HFFc6 (cell line): ENCODE measurements at regions not wholly inside any gene's neighbourhood (a gene's known extent, or its start where the extent isn't known, plus 50 kb on each side); places are given as distances from the start of the nearest gene placed in this dataset.
A peak's percentile ranks its signal among the peaks of the same experiment; 100 is the strongest.

Source experiments
- DNase-seq: peaks from one replicate; pipeline ENCODE4 v3.0.0-alpha.2; 2018
- H3K27ac Mint-ChIP-seq: 2 replicates; pipeline ENCODE4 v1.8.0; 2020; ENCODE audit warnings: mild to moderate bottlenecking, mixed read lengths
- H3K27me3 Mint-ChIP-seq: 2 replicates; pipeline ENCODE4 v1.8.0; 2021; ENCODE audit warnings: mild to moderate bottlenecking, moderate library complexity, mixed read lengths; ENCODE audit not compliant: insufficient read depth
- H3K36me3 Mint-ChIP-seq: 2 replicates; pipeline ENCODE4 v1.8.0; 2021; ENCODE audit warnings: low read depth, mixed read lengths
- H3K4me1 Mint-ChIP-seq: 2 replicates; pipeline ENCODE4 v1.8.0; 2020; ENCODE audit warnings: low read depth, mixed read lengths
- H3K4me3 Mint-ChIP-seq: 2 replicates; pipeline ENCODE4 v1.8.0; 2020; ENCODE audit warnings: mild to moderate bottlenecking, moderate library complexity, mixed read lengths
- H3K9me3 Mint-ChIP-seq: 2 replicates; pipeline ENCODE4 v1.8.0; 2020; ENCODE audit warnings: mild to moderate bottlenecking, mixed read lengths
- CTCF ChIP-seq: fragments of 200-600 bp; sonication (generic); IDR thresholded peaks from 2 replicates; pipeline ENCODE4 v1.5.0; 2021; ENCODE audit warnings: antibody characterized with exemption, mild to moderate bottlenecking

DNA sequence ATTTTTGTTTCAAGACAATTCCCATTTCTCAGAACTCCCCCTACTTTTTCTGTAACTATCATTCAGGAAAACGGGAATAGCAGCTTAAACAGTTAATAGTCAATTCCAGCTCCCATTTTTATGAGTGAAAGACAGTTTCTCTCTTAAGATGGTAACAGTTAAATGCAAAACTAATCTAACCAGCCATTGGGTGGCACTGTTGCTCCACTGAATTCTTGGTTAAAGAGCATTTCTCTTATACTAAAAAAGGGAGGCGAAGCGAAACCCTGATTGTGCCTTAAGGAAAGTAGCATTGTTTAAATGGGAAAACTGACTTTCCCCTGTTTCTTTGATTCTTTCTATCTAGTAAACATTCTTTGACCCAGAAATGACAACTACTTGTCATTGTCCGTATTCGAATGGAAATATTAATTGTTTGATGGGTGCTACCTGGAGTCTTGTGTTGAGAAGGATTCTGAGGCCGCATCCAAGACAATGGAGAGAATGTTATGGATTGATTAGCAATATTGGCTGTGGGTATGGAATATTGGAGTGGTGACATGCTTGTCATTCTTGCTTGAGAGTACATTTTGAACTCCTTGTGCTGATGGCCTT is 507.8 kb downstream of the MAT2B start:
- peak; percentile 43 for DNase-seq
- peak; percentile 86 for TF ChIP-seq CTCF
- Mint-ChIP-seq H3K4me1 (peaks cover 20% of the 10 kb centered on the region; the same call in 1 of the 2 replicates), H3K4me3 (peak overlapping the region; percentile 40; the same call in 1 of the 2 replicates), H3K27me3 (peaks cover 3% of the 10 kb centered on the region; the same call in 1 of the 2 replicates), H3K27ac (no peak overlapping the region), H3K9me3 (no peaks in the 10 kb centered on the region), H3K36me3 (no peaks in the 10 kb centered on the region)

DNA sequence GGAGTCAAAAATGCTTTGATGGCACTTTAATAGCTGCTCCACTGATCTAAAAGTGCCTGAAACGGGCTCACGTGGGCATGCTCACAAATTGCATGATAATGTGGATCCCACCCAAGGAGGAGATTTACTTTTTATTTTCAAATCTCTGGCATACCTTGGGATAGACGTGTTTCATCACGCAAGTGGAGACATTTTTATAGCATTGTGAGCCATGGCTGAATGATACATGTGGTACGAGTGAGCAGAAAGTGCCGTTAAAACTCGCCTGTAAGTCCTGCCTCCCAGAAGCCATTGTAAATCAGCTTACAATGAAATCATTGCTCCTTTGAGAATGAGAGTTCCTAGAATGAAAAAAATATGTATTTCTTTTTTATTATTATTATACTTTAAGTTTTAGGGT is 514.7 kb downstream of the MAT2B start:
- Mint-ChIP-seq H3K27ac (no peak overlapping the region), H3K4me1 (no peaks in the 10 kb centered on the region; the same call in 1 of the 2 replicates), H3K36me3 (no peaks in the 10 kb centered on the region), H3K27me3 (no peaks in the 10 kb centered on the region), H3K9me3 (no peaks in the 10 kb centered on the region), H3K4me3 (no peak overlapping the region)
- DNase-seq = no peak
- TF ChIP-seq CTCF = no peak

- no peaks in the 10 kb centered on the region for H3K9me3 Mint-ChIP-seq
- H3K36me3 Mint-ChIP-seq = no peaks in the 10 kb centered on the region
- H3K4me1 Mint-ChIP-seq = no peaks in the 10 kb centered on the region
- DNase-seq = no peak
- H3K4me3 Mint-ChIP-seq = no peak overlapping the region
- H3K27me3 Mint-ChIP-seq = peaks cover 3% of the 10 kb centered on the region; the same call in 1 of the 2 replicates
- no peak for TF ChIP-seq CTCF
- no peak overlapping the region for H3K27ac Mint-ChIP-seq
These were observed 522.3 kb downstream of the MAT2B start for GRCh38 chr5:164027738-164028137.

DNA sequence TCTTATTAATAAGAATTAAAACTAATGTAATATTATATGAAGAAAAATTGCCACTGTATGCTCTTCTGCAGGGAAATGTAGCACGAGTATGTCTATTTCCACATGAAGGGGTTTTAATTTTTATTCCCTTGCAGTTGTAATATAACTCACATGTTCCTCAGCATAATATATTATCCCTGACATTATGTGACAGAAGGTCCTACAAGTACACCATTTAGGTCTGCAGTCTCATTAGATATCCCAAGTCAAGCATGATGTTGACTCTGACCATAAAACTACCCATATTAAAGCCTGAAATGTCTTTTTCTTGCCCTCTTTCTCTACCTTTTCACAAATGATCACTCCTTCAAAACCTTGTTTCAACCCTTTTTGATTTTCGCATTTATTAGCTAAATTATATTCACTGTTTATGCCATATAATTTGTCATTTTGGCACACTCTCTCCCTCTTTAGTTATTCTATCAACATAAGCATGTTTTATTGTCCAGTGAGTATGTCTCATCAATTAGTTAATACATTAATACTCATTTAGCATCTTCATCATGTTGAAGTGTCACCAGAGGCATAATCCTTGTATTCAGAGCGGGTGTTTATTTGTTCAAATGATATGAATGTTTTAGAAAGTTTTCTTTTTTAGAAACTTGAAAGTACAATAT is 532.8 kb downstream of the MAT2B start:
- Mint-ChIP-seq H3K4me1 (no peaks in the 10 kb centered on the region), H3K36me3 (no peaks in the 10 kb centered on the region), H3K4me3 (no peak overlapping the region), H3K9me3 (no peaks in the 10 kb centered on the region; the same call in 1 of the 2 replicates), H3K27me3 (no peaks in the 10 kb centered on the region; the same call in 1 of the 2 replicates), H3K27ac (no peak overlapping the region)
- TF ChIP-seq CTCF = no peak
- DNase-seq = no peak

DNA sequence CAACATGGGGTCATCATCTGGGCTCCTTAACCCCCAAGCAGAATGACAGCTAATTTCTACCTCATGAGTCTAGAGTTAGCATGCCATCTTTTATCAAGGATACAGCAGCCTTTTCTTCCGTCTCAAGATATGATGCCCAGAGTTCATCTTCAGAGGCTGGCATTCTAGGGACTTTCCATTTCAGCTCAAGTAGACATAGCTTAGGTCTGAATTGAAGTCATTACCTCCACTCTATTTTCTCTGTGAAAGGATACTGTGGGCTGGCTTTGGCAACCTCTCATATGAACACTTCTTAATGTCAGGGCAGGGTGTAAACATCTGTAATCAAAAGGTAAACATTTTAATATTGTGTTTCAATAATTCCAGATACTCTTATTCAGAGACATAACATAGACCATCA is 535.7 kb downstream of the MAT2B start:
- no peak overlapping the region for H3K27ac Mint-ChIP-seq
- no peak for TF ChIP-seq CTCF
- H3K4me3 Mint-ChIP-seq = no peak overlapping the region
- no peaks in the 10 kb centered on the region for H3K36me3 Mint-ChIP-seq
- DNase-seq = no peak
- H3K9me3 Mint-ChIP-seq = no peaks in the 10 kb centered on the region; the same call in 1 of the 2 replicates
- H3K4me1 Mint-ChIP-seq = no peaks in the 10 kb centered on the region
- H3K27me3 Mint-ChIP-seq = no peaks in the 10 kb centered on the region; the same call in 1 of the 2 replicates
